ENCODE measurements at regions not wholly inside any gene's neighbourhood (a gene's known extent, or its start where the extent isn't known, plus 50 kb on each side); places are given as distances from the start of the nearest gene placed in this dataset.

- Histone ChIP-seq H3K9ac (ENCODE audit: low read length) (no peak overlapping the region), H4K8ac (ENCODE audit: low read length) (no peak overlapping the region), H2BK12ac (ENCODE audit: low read length in 2 of 2) (no peak overlapping the region), H3K27ac (ENCODE audit: low read length, poor library complexity, severe bottlenecking) (no peak overlapping the region), H3K9me3 (ENCODE audit: control insufficient read depth, low read length) (no peaks in the 10 kb centered on the region), H3K23ac (ENCODE audit: low read length in 2 of 2) (no peak overlapping the region), H3K4me2 (ENCODE audit: low read length, poor library complexity, severe bottlenecking) (no peak overlapping the region), H2BK120ac (ENCODE audit: low read depth, low read length) (no peak overlapping the region), H3K4ac (ENCODE audit: low read depth in 1 of 2, low read length in 2 of 2) (no peak overlapping the region), H4K91ac (ENCODE audit: low read length) (no peak overlapping the region), H3K14ac (ENCODE audit: low read length in 2 of 2) (no peak overlapping the region), H3K4me1 (ENCODE audit: control insufficient read depth, insufficient read depth, low read depth, low read length) (no peaks in the 10 kb centered on the region), H2BK5ac (ENCODE audit: low read depth, low read length, poor library complexity, severe bottlenecking) (no peak overlapping the region), H2AFZ (ENCODE audit: low read depth, low read length) (no peak overlapping the region), H2BK15ac (ENCODE audit: low read depth, poor library complexity, severe bottlenecking) (no peak overlapping the region), H3K27me3 (ENCODE audit: control insufficient read depth in 1 of 2, insufficient read depth in 1 of 2, low read length in 2 of 2) (peaks cover 0 to 2% of the 10 kb centered on the region in 2 experiments), H3K4me3 (ENCODE audit: insufficient read depth in 1 of 2, low read depth in 1 of 2, low read length in 2 of 2) (no peak overlapping the region), H2AK5ac (ENCODE audit: low read length, severe bottlenecking) (no peak overlapping the region), H3K18ac (ENCODE audit: low read depth in 1 of 2, low read length in 2 of 2) (no peak overlapping the region), H3K36me3 (ENCODE audit: control insufficient read depth in 1 of 2, insufficient read depth in 2 of 2, low read depth in 1 of 2, low read length in 2 of 2) (no peaks in the 10 kb centered on the region), H3K79me1 (replicated peaks; ENCODE audit: low read length, poor library complexity, severe bottlenecking) (no peaks in the 10 kb centered on the region)
- no peak for DNase-seq
- WGBS = 85% methylated on average over 4 of the region's 5 CpGs
These were observed 59.4 kb upstream of the WSCD2 start for GRCh38 chr12:108069651-108070165.

- Histone ChIP-seq H3K9me3 (ENCODE audit: control insufficient read depth, low read length) (no peaks in the 10 kb centered on the region), H3K18ac (ENCODE audit: low read depth in 1 of 2, low read length in 2 of 2) (no peak overlapping the region), H3K4me1 (ENCODE audit: control insufficient read depth, insufficient read depth, low read depth, low read length) (no peaks in the 10 kb centered on the region), H3K4me3 (ENCODE audit: insufficient read depth in 1 of 2, low read depth in 1 of 2, low read length in 2 of 2) (no peak overlapping the region), H3K36me3 (ENCODE audit: control insufficient read depth in 1 of 2, insufficient read depth in 2 of 2, low read depth in 1 of 2, low read length in 2 of 2) (no peaks in the 10 kb centered on the region), H4K8ac (ENCODE audit: low read length) (no peak overlapping the region), H3K79me1 (replicated peaks; ENCODE audit: low read length, poor library complexity, severe bottlenecking) (no peaks in the 10 kb centered on the region), H4K91ac (ENCODE audit: low read length) (no peak overlapping the region), H2AFZ (ENCODE audit: low read depth, low read length) (no peak overlapping the region), H3K23ac (ENCODE audit: low read length in 2 of 2) (no peak overlapping the region), H2BK12ac (ENCODE audit: low read length in 2 of 2) (no peak overlapping the region), H3K4me2 (ENCODE audit: low read length, poor library complexity, severe bottlenecking) (no peak overlapping the region), H2BK120ac (ENCODE audit: low read depth, low read length) (no peak overlapping the region), H3K9ac (ENCODE audit: low read length) (no peak overlapping the region), H2AK5ac (ENCODE audit: low read length, severe bottlenecking) (no peak overlapping the region), H2BK15ac (ENCODE audit: low read depth, poor library complexity, severe bottlenecking) (no peak overlapping the region), H3K4ac (ENCODE audit: low read depth in 1 of 2, low read length in 2 of 2) (no peak overlapping the region), H3K27me3 (ENCODE audit: control insufficient read depth in 1 of 2, insufficient read depth in 1 of 2, low read length in 2 of 2) (peaks cover 0 to 14% of the 10 kb centered on the region in 2 experiments), H3K14ac (ENCODE audit: low read length in 2 of 2) (no peak overlapping the region), H2BK5ac (ENCODE audit: low read depth, low read length, poor library complexity, severe bottlenecking) (no peak overlapping the region), H3K27ac (ENCODE audit: low read length, poor library complexity, severe bottlenecking) (no peak overlapping the region)
- WGBS = 83% methylated on average over 2 of the region's 3 CpGs
- DNase-seq = no peak
These were observed 53.5 kb upstream of the WSCD2 start for GRCh38 chr12:108075561-108075960.

- Histone ChIP-seq H3K18ac (ENCODE audit: low read depth in 1 of 2, low read length in 2 of 2) (no peak overlapping the region), H2BK12ac (ENCODE audit: low read length in 2 of 2) (no peak overlapping the region), H2BK15ac (ENCODE audit: low read depth, poor library complexity, severe bottlenecking) (no peak overlapping the region), H2AFZ (ENCODE audit: low read depth, low read length) (no peak overlapping the region), H2AK5ac (ENCODE audit: low read length, severe bottlenecking) (no peak overlapping the region), H4K91ac (ENCODE audit: low read length) (no peak overlapping the region), H3K27ac (ENCODE audit: low read length, poor library complexity, severe bottlenecking) (no peak overlapping the region), H3K4me1 (ENCODE audit: control insufficient read depth, insufficient read depth, low read depth, low read length) (no peaks in the 10 kb centered on the region), H2BK5ac (ENCODE audit: low read depth, low read length, poor library complexity, severe bottlenecking) (no peak overlapping the region), H3K14ac (ENCODE audit: low read length in 2 of 2) (no peak overlapping the region), H4K8ac (ENCODE audit: low read length) (no peak overlapping the region), H2BK120ac (ENCODE audit: low read depth, low read length) (no peak overlapping the region), H3K4ac (ENCODE audit: low read depth in 1 of 2, low read length in 2 of 2) (no peak overlapping the region), H3K9ac (ENCODE audit: low read length) (no peak overlapping the region), H3K9me3 (ENCODE audit: control insufficient read depth, low read length) (no peaks in the 10 kb centered on the region), H3K23ac (ENCODE audit: low read length in 2 of 2) (no peak overlapping the region), H3K79me1 (replicated peaks; ENCODE audit: low read length, poor library complexity, severe bottlenecking) (no peaks in the 10 kb centered on the region), H3K4me3 (ENCODE audit: insufficient read depth in 1 of 2, low read depth in 1 of 2, low read length in 2 of 2) (no peak overlapping the region), H3K27me3 (ENCODE audit: control insufficient read depth in 1 of 2, insufficient read depth in 1 of 2, low read length in 2 of 2) (peaks cover 0 to 14% of the 10 kb centered on the region in 2 experiments), H3K36me3 (ENCODE audit: control insufficient read depth in 1 of 2, insufficient read depth in 2 of 2, low read depth in 1 of 2, low read length in 2 of 2) (no peaks in the 10 kb centered on the region), H3K4me2 (ENCODE audit: low read length, poor library complexity, severe bottlenecking) (no peak overlapping the region)
- WGBS = 65% methylated on average over 5 of the region's 5 CpGs
- no peak for DNase-seq
These were observed 52.5 kb upstream of the WSCD2 start for GRCh38 chr12:108076556-108076955.

GRCh38 chr12:108078428-108078827, 50.7 kb upstream of the WSCD2 start:
- H3K9me3 ChIP-seq (ENCODE audit: control insufficient read depth, low read length) = no peaks in the 10 kb centered on the region
- no peak overlapping the region for H3K4me2 ChIP-seq (ENCODE audit: low read length, poor library complexity, severe bottlenecking)
- H2BK15ac ChIP-seq (ENCODE audit: low read depth, poor library complexity, severe bottlenecking) = no peak overlapping the region
- H2BK120ac ChIP-seq (ENCODE audit: low read depth, low read length) = no peak overlapping the region
- peaks cover 0 to 14% of the 10 kb centered on the region in 2 experiments for H3K27me3 ChIP-seq (ENCODE audit: control insufficient read depth in 1 of 2, insufficient read depth in 1 of 2, low read length in 2 of 2)
- no peaks in the 10 kb centered on the region for H3K79me1 ChIP-seq (replicated peaks; ENCODE audit: low read length, poor library complexity, severe bottlenecking)
- no peak overlapping the region for H4K8ac ChIP-seq (ENCODE audit: low read length)
- H2AFZ ChIP-seq (ENCODE audit: low read depth, low read length) = no peak overlapping the region
- H2AK5ac ChIP-seq (ENCODE audit: low read length, severe bottlenecking) = no peak overlapping the region
- H2BK12ac ChIP-seq (ENCODE audit: low read length in 2 of 2) = no peak overlapping the region
- no peak overlapping the region for H3K23ac ChIP-seq (ENCODE audit: low read length in 2 of 2)
- no peak overlapping the region for H2BK5ac ChIP-seq (ENCODE audit: low read depth, low read length, poor library complexity, severe bottlenecking)
- no peaks in the 10 kb centered on the region for H3K36me3 ChIP-seq (ENCODE audit: control insufficient read depth in 1 of 2, insufficient read depth in 2 of 2, low read depth in 1 of 2, low read length in 2 of 2)
- H3K14ac ChIP-seq (ENCODE audit: low read length in 2 of 2) = no peak overlapping the region
- DNase-seq = no peak
- no peak overlapping the region for H4K91ac ChIP-seq (ENCODE audit: low read length)
- H3K27ac ChIP-seq (ENCODE audit: low read length, poor library complexity, severe bottlenecking) = no peak overlapping the region
- no peaks in the 10 kb centered on the region for H3K4me1 ChIP-seq (ENCODE audit: control insufficient read depth, insufficient read depth, low read depth, low read length)
- H3K9ac ChIP-seq (ENCODE audit: low read length) = no peak overlapping the region
- no peak overlapping the region for H3K4ac ChIP-seq (ENCODE audit: low read depth in 1 of 2, low read length in 2 of 2)
- H3K18ac ChIP-seq (ENCODE audit: low read depth in 1 of 2, low read length in 2 of 2) = no peak overlapping the region
- no peak overlapping the region for H3K4me3 ChIP-seq (ENCODE audit: insufficient read depth in 1 of 2, low read depth in 1 of 2, low read length in 2 of 2)
- 75% methylated on average over 3 of the region's 3 CpGs for WGBS
